ENCODE measurements at regions not wholly inside any gene's neighbourhood (a gene's known extent, or its start where the extent isn't known, plus 50 kb on each side); places are given as distances from the start of the nearest gene placed in this dataset.

GRCh38 chr5:110218981-110219380, 507.5 kb downstream of the TMEM232 start:
- no peak for DNase-seq (ENCODE audit: low read depth in 2 of 2, low spot score in 1 of 2)

GRCh38 chr5:110219769-110220168, 506.7 kb downstream of the TMEM232 start:
- DNase-seq (ENCODE audit: low read depth in 2 of 2, low spot score in 1 of 2) = no peak

GRCh38 chr5:110221036-110221435, 505.4 kb downstream of the TMEM232 start:
- no peak for DNase-seq (ENCODE audit: low read depth in 2 of 2, low spot score in 1 of 2)

GRCh38 chr5:110224050-110224449, 502.4 kb downstream of the TMEM232 start:
- no peak for DNase-seq (ENCODE audit: low read depth in 2 of 2, low spot score in 1 of 2)

GRCh38 chr5:110225949-110226348, 500.5 kb downstream of the TMEM232 start:
- DNase-seq (ENCODE audit: low read depth in 2 of 2, low spot score in 1 of 2) = no peak

GRCh38 chr5:110239786-110240185, 486.7 kb downstream of the TMEM232 start:
- no peak for DNase-seq (ENCODE audit: low read depth in 2 of 2, low spot score in 1 of 2)

GRCh38 chr5:110242950-110243349, 483.5 kb downstream of the TMEM232 start:
- DNase-seq (ENCODE audit: low read depth in 2 of 2, low spot score in 1 of 2) = no peak

- DNase-seq (ENCODE audit: low read depth in 2 of 2, low spot score in 1 of 2) = no peak
These were observed 477.6 kb downstream of the TMEM232 start for GRCh38 chr5:110248921-110249320.

- no peak for DNase-seq (ENCODE audit: low read depth in 2 of 2, low spot score in 1 of 2)
These were observed 476.1 kb downstream of the TMEM232 start for GRCh38 chr5:110250355-110250754.

GRCh38 chr5:110250755-110251154, 475.7 kb downstream of the TMEM232 start:
- no peak for DNase-seq (ENCODE audit: low read depth in 2 of 2, low spot score in 1 of 2)

- DNase-seq (ENCODE audit: low read depth in 2 of 2, low spot score in 1 of 2) = no peak
These were observed 475.1 kb downstream of the TMEM232 start for GRCh38 chr5:110251366-110251765.

GRCh38 chr5:110255194-110255593, 471.3 kb downstream of the TMEM232 start:
- no peak for DNase-seq (ENCODE audit: low read depth in 2 of 2, low spot score in 1 of 2)

- no peak for DNase-seq (ENCODE audit: low read depth in 2 of 2, low spot score in 1 of 2)
These were observed 470.2 kb downstream of the TMEM232 start for GRCh38 chr5:110256298-110256697.

- no peak for DNase-seq (ENCODE audit: low read depth in 2 of 2, low spot score in 1 of 2)
These were observed 468.5 kb downstream of the TMEM232 start for GRCh38 chr5:110257971-110258370.

GRCh38 chr5:110258460-110259216, 467.8 kb downstream of the TMEM232 start:
- DNase-seq (ENCODE audit: low read depth in 2 of 2, low spot score in 1 of 2) = no peak

GRCh38 chr5:110262749-110263148, 463.7 kb downstream of the TMEM232 start:
- DNase-seq (ENCODE audit: low read depth in 2 of 2, low spot score in 1 of 2) = no peak

- DNase-seq (ENCODE audit: low read depth in 2 of 2, low spot score in 1 of 2) = no peak
These were observed 461.8 kb downstream of the TMEM232 start for GRCh38 chr5:110264661-110265060.

GRCh38 chr5:110265162-110265561, 461.3 kb downstream of the TMEM232 start:
- no peak for DNase-seq (ENCODE audit: low read depth in 2 of 2, low spot score in 1 of 2)

- no peak for DNase-seq (ENCODE audit: low read depth in 2 of 2, low spot score in 1 of 2)
These were observed 458.8 kb downstream of the TMEM232 start for GRCh38 chr5:110267714-110268113.

- DNase-seq (ENCODE audit: low read depth in 2 of 2, low spot score in 1 of 2) = no peak
These were observed 458.2 kb downstream of the TMEM232 start for GRCh38 chr5:110268283-110268682.

- DNase-seq (ENCODE audit: low read depth in 2 of 2, low spot score in 1 of 2) = no peak
These were observed 457.5 kb downstream of the TMEM232 start for GRCh38 chr5:110268985-110269384.

GRCh38 chr5:110269478-110270142, 456.9 kb downstream of the TMEM232 start:
- DNase-seq (ENCODE audit: low read depth in 2 of 2, low spot score in 1 of 2) = no peak

- DNase-seq (ENCODE audit: low read depth in 2 of 2, low spot score in 1 of 2) = no peak
These were observed 450.6 kb downstream of the TMEM232 start for GRCh38 chr5:110275878-110276277.
